Left ventricle myocardium inferior (tissue), 1 donor: ENCODE measurements at regions not wholly inside any gene's neighbourhood (a gene's known extent, or its start where the extent isn't known, plus 50 kb on each side); places are given as distances from the start of the nearest gene placed in this dataset.

Experiments
- DNase-seq: peaks from one replicate; pipeline ENCODE4 v3.0.0-alpha.2; 2020
- H3K27ac ChIP-seq: fragments of 200-600 bp; replicated peaks from 2 replicates; pipeline ENCODE4 v1.8.0; 2021
- H3K27me3 ChIP-seq: fragments of 200-600 bp; 2 replicates; pipeline ENCODE4 v1.8.0; 2021; ENCODE audit warnings: low read depth
- H3K36me3 ChIP-seq: fragments of 200-600 bp; 2 replicates; pipeline ENCODE4 v1.8.0; 2021
- H3K4me1 ChIP-seq: fragments of 200-600 bp; 2 replicates; pipeline ENCODE4 v1.8.0; 2021
- H3K4me3 ChIP-seq: fragments of 200-600 bp; 2 replicates; pipeline ENCODE4 v1.8.0; 2021; ENCODE audit warnings: mild to moderate bottlenecking, moderate library complexity
- H3K9me3 ChIP-seq: fragments of 200-600 bp; replicated peaks from 2 replicates; pipeline ENCODE4 v1.8.0; 2021
- intact Hi-C: fragments of 100-400 bp; cut with micrococcal nuclease; formaldehyde crosslinking; loops from one replicate; pipeline ENCODE4 v1.11.0; 2022
- TF ChIP-seq, protein P1 (sequence below): fragments of 200-600 bp; IDR thresholded peaks from 2 replicates; pipeline ENCODE4 v1.8.0; 2021; ENCODE audit warnings: antibody characterized with exemption, mild to moderate bottlenecking, borderline replicate concordance
- donor health status: DM: no; HTN: yes; CAD: no; lungs with severe emphysema.

DNA sequence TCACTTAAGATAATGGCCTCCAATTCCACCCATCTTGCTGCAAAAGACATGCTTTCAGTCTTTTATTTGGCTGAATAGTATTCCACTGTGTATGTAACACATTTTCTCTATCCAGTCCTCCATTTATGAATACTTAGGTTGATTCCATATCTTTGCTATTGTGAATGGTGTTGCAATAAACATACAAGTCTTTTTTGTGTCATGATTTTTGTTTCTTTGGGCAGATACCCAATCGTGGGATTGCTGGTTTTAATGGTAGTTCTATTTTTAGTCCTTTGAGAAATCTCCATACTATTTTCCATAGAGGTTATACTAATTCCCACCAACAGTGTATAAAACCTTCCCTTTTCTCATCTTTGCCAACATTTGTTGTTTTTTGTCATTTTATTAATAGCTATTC is 180.9 kb downstream of the SMIM20 start:
- no peak overlapping the region for H3K4me3 ChIP-seq
- no peak overlapping the region for H3K27ac ChIP-seq
- peaks cover 44% of the 10 kb centered on the region for H3K9me3 ChIP-seq
- DNase-seq: no peak
- no peaks in the 10 kb centered on the region for H3K36me3 ChIP-seq
- no peaks in the 10 kb centered on the region for H3K4me1 ChIP-seq
- TF ChIP-seq, protein P1, sequence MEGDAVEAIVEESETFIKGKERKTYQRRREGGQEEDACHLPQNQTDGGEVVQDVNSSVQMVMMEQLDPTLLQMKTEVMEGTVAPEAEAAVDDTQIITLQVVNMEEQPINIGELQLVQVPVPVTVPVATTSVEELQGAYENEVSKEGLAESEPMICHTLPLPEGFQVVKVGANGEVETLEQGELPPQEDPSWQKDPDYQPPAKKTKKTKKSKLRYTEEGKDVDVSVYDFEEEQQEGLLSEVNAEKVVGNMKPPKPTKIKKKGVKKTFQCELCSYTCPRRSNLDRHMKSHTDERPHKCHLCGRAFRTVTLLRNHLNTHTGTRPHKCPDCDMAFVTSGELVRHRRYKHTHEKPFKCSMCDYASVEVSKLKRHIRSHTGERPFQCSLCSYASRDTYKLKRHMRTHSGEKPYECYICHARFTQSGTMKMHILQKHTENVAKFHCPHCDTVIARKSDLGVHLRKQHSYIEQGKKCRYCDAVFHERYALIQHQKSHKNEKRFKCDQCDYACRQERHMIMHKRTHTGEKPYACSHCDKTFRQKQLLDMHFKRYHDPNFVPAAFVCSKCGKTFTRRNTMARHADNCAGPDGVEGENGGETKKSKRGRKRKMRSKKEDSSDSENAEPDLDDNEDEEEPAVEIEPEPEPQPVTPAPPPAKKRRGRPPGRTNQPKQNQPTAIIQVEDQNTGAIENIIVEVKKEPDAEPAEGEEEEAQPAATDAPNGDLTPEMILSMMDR: no peak
- peaks cover 6% of the 10 kb centered on the region for H3K27me3 ChIP-seq
- intact Hi-C loops: no loop called here

DNA sequence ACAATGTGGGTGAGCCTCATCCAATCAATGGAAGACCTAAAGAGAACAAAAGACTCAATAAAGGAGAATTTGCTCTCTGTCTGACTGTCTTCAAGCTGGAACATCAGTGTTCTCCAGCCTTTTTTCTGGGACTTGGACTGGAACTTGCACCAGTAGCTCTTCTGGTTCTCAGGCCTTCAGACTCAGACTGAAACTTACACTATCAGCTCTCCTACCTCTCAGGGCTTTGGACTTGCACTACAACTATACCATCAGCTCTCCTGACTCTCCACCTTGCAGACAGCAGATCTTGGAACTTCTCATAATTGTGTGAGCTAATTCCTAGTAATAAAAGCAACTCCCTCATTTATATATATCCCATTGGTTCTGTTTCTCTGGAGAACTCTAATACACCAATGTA is 185.9 kb downstream of the SMIM20 start:
- Histone ChIP-seq H3K27me3 (peaks cover 6% of the 10 kb centered on the region), H3K27ac (no peak overlapping the region), H3K9me3 (peaks cover 29% of the 10 kb centered on the region), H3K4me1 (peaks cover 2% of the 10 kb centered on the region), H3K4me3 (no peak overlapping the region), H3K36me3 (no peaks in the 10 kb centered on the region)
- intact Hi-C loops: no loop called here
- TF ChIP-seq, protein P1: no peak
- no peak for DNase-seq

DNA sequence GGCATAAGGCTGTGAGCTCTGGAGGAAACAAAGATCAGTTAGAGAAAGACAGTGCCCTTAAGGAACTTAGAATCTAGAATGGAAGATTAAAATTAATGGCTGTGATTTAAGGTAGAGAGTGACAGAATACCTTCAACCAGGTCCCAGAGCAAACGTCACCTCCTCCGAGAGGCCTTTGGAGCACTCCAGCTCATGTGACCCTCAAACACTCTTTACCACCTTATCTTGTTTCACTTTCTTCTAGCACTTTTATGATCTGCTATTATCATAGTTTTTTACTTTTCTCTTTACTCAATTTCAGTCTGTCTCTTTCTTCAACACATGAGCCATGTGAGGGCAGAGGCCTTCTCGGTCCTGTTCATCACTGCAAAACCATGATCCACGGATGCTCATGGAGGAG is 187.0 kb downstream of the SMIM20 start:
- Histone ChIP-seq H3K27me3 (peaks cover 2% of the 10 kb centered on the region), H3K36me3 (no peaks in the 10 kb centered on the region), H3K9me3 (peaks cover 29% of the 10 kb centered on the region), H3K27ac (no peak overlapping the region), H3K4me1 (peaks cover 10% of the 10 kb centered on the region), H3K4me3 (no peak overlapping the region)
- intact Hi-C loops: no loop called here
- TF ChIP-seq, protein P1: no peak
- no peak for DNase-seq

GRCh38 chr4:26104056-26104685 is 190.2 kb downstream of the SMIM20 start:
- Histone ChIP-seq H3K9me3 (peaks cover 10% of the 10 kb centered on the region), H3K27me3 (no peaks in the 10 kb centered on the region), H3K4me3 (no peak overlapping the region), H3K36me3 (no peaks in the 10 kb centered on the region), H3K4me1 (peaks cover 15% of the 10 kb centered on the region), H3K27ac (no peak overlapping the region)
- TF ChIP-seq, protein P1: no peak
- no peak for DNase-seq
- intact Hi-C loops: no loop called here

- TF ChIP-seq, protein P1: no peak
- no peaks in the 10 kb centered on the region for H3K36me3 ChIP-seq
- DNase-seq: no peak
- peaks cover 15% of the 10 kb centered on the region for H3K4me1 ChIP-seq
- H3K4me3 ChIP-seq: no peak overlapping the region
- intact Hi-C loops: no loop called here
- H3K27ac ChIP-seq: peak overlapping the region; percentile 70
- H3K9me3 ChIP-seq: no peaks in the 10 kb centered on the region
- H3K27me3 ChIP-seq: peaks cover 5% of the 10 kb centered on the region
Observed at GRCh38 chr4:26105337-26105736, 191.3 kb downstream of the SMIM20 start.
